PC-9 (cell line): ENCODE measurements at regions not wholly inside any gene's neighbourhood (a gene's known extent, or its start where the extent isn't known, plus 50 kb on each side); places are given as distances from the start of the nearest gene placed in this dataset.

ENCODE experiments used
- BruUV-seq: library from RNA; stranded (reverse); fragments of 400-500 nt; replicated peaks from 2 replicates; lab custom pipeline; 2021; lab: Mats Ljungman, UMichigan
- CTCF ChIA-PET: fragments of 300-600 bp; sonication (Branson Sonifier 250); formaldehyde crosslinking; loops from one replicate; lab custom pipeline; 2022; ENCODE audit warnings: antibody characterized with exemption; lab: Charles Lee
- POLR2A ChIA-PET: fragments of 300-600 bp; sonication (Branson Sonifier 250); formaldehyde crosslinking; loops from one replicate; lab custom pipeline; 2022; ENCODE audit warnings: antibody characterized with exemption; ENCODE audit not compliant: unreplicated experiment; lab: Charles Lee
- DNase-seq, 2 experiments: peaks; one replicate each; pipeline versions ENCODE4 v3.0.0 to v3.0.0-alpha.2; 2015 to 2022; ENCODE audit warnings: mixed read lengths in 1 of 2
- H2AFZ ChIP-seq: fragments of 200-600 bp; sonication (generic); 2 replicates; pipeline ENCODE4 v1.8.1; 2017; ENCODE audit warnings: antibody characterized with exemption
- H3F3A ChIP-seq: fragments of 200-600 bp; sonication (generic); 2 replicates; pipeline ENCODE4 v1.8.1; 2017; ENCODE audit warnings: antibody characterized with exemption, mild to moderate bottlenecking, low read depth; ENCODE audit not compliant: insufficient read depth
- H3K27ac ChIP-seq: fragments of 200-600 bp; sonication (generic); 2 replicates; pipeline ENCODE4 v1.6.1; 2016; ENCODE audit warnings: mixed run types
- H3K27me3 ChIP-seq: fragments of 200-600 bp; sonication (generic); 2 replicates; pipeline ENCODE4 v1.6.1; 2016; ENCODE audit warnings: low read depth, mixed run types; ENCODE audit not compliant: insufficient read depth
- H3K36me3 ChIP-seq: fragments of 200-600 bp; sonication (generic); 2 replicates; pipeline ENCODE4 v1.6.1; 2016; ENCODE audit warnings: low read depth, mixed run types
- H3K4me1 ChIP-seq: fragments of 200-600 bp; sonication (generic); replicated peaks from 2 replicates; pipeline ENCODE4 v1.6.1; 2016; ENCODE audit warnings: mixed run types; ENCODE audit not compliant: insufficient read depth
- H3K4me2 ChIP-seq: fragments of 200-600 bp; sonication (generic); 2 replicates; pipeline ENCODE4 v1.6.1; 2017; ENCODE audit warnings: mixed run types
- H3K4me3 ChIP-seq: fragments of 200-600 bp; sonication (generic); 2 replicates; pipeline ENCODE4 v1.6.1; 2016; ENCODE audit warnings: mixed run types
- H3K79me2 ChIP-seq: fragments of 200-600 bp; sonication (generic); 2 replicates; pipeline ENCODE4 v1.6.1; 2017; ENCODE audit warnings: low read depth, mixed run types
- H3K9me2 ChIP-seq: fragments of 200-600 bp; sonication (generic); 2 replicates; pipeline ENCODE4 v1.8.1; 2017; ENCODE audit warnings: mild to moderate bottlenecking; ENCODE audit not compliant: insufficient read depth
- H3K9me3 ChIP-seq: fragments of 200-600 bp; sonication (generic); 2 replicates; pipeline ENCODE4 v1.8.1; 2016; ENCODE audit warnings: low read depth; ENCODE audit not compliant: insufficient read depth
- H4K20me1 ChIP-seq: fragments of 200-600 bp; sonication (generic); 2 replicates; pipeline ENCODE4 v1.8.1; 2017; ENCODE audit not compliant: insufficient read depth
- EZH2 ChIP-seq: fragments of 200-600 bp; sonication (generic); IDR thresholded peaks from 2 replicates; pipeline ENCODE4 v1.8.0; 2017; ENCODE audit warnings: antibody characterized with exemption, low read depth
- intact Hi-C: fragments of 100-400 bp; cut with micrococcal nuclease; formaldehyde crosslinking; loops from one replicate; pipeline ENCODE4 v1.10.0; 2022; ENCODE audit not compliant: unreplicated experiment
- TF ChIP-seq, protein P1 (sequence below): fragments of 200-600 bp; sonication (generic); conservative IDR thresholded peaks from 2 replicates; pipeline ENCODE4 v1.6.1; 2017; ENCODE audit warnings: mixed run types, antibody characterized with exemption, mild to moderate bottlenecking, moderate library complexity

DNA sequence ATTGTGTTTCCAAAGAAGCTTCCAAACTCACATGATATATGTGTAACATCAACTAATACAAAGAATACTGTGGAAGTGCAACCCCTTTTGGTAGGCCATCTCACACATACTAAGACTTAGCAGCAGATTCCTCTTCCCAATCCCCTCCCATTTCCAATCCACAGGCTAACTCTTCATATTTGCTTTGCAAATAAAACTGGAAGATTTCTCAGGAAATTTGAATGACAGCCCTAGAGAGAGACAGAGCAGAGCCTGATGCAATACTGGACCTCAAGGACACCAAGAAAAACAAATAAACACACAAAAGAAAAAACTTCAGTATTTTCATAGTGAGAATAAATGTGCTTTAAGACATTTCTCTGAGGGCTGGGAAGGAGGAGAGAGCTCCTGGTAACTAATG lies 190.2 kb upstream of the BRINP3 start:
- Histone ChIP-seq H2AFZ (no peak overlapping the region), H3K4me2 (no peak overlapping the region), H3K9me3 (no peaks in the 10 kb centered on the region), H3K27ac (no peak overlapping the region), H3K9me2 (no peaks in the 10 kb centered on the region), H3K79me2 (no peaks in the 10 kb centered on the region), H4K20me1 (no peaks in the 10 kb centered on the region), H3K27me3 (no peaks in the 10 kb centered on the region), H3K4me1 (no peaks in the 10 kb centered on the region), H3F3A (no peaks in the 10 kb centered on the region), H3K36me3 (no peaks in the 10 kb centered on the region), H3K4me3 (no peak overlapping the region)
- ChIA-PET CTCF (no interaction called here), POLR2A (no interaction called here)
- DNase-seq: no peak
- intact Hi-C loops: no loop called here
- no TSS peak for BruUV-seq
- TF ChIP-seq, protein P1, sequence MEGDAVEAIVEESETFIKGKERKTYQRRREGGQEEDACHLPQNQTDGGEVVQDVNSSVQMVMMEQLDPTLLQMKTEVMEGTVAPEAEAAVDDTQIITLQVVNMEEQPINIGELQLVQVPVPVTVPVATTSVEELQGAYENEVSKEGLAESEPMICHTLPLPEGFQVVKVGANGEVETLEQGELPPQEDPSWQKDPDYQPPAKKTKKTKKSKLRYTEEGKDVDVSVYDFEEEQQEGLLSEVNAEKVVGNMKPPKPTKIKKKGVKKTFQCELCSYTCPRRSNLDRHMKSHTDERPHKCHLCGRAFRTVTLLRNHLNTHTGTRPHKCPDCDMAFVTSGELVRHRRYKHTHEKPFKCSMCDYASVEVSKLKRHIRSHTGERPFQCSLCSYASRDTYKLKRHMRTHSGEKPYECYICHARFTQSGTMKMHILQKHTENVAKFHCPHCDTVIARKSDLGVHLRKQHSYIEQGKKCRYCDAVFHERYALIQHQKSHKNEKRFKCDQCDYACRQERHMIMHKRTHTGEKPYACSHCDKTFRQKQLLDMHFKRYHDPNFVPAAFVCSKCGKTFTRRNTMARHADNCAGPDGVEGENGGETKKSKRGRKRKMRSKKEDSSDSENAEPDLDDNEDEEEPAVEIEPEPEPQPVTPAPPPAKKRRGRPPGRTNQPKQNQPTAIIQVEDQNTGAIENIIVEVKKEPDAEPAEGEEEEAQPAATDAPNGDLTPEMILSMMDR: no peak
- TF ChIP-seq EZH2: no peak

DNA sequence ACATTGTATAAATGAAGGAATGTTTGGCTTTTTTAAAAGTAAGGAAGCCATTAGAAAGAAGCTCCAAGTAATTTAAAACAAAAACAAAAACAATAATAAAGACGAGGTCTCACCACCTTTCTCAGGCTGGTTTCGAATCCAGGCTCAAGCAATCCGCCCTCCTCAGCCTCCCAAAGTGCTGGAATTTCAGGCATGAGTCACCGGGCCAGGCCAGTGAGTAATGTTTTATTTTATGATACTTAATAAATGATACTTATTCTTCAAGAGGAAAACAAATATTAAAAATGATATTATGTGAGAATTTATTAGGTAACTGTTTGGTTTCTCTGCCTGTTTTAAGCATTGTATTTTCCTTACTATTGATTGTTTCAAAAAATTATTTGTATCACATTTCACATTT lies 201.4 kb upstream of the BRINP3 start:
- intact Hi-C loops: no loop called here
- no peak for TF ChIP-seq EZH2
- TF ChIP-seq, protein P1: no peak
- POLR2A ChIA-PET: no interaction called here
- H3K79me2 ChIP-seq: no peaks in the 10 kb centered on the region
- H3K36me3 ChIP-seq: no peaks in the 10 kb centered on the region
- H3K27ac ChIP-seq: no peak overlapping the region
- H3K9me2 ChIP-seq: no peaks in the 10 kb centered on the region; the same call in 1 of the 2 replicates
- no peaks in the 10 kb centered on the region for H3K9me3 ChIP-seq
- no peak overlapping the region for H2AFZ ChIP-seq
- H3K4me3 ChIP-seq: no peak overlapping the region
- CTCF ChIA-PET: no interaction called here
- H4K20me1 ChIP-seq: no peaks in the 10 kb centered on the region
- DNase-seq: no peak
- no peak overlapping the region for H3K4me2 ChIP-seq
- H3K4me1 ChIP-seq: no peaks in the 10 kb centered on the region
- no TSS peak for BruUV-seq
- H3K27me3 ChIP-seq: no peaks in the 10 kb centered on the region
- H3F3A ChIP-seq: no peaks in the 10 kb centered on the region

DNA sequence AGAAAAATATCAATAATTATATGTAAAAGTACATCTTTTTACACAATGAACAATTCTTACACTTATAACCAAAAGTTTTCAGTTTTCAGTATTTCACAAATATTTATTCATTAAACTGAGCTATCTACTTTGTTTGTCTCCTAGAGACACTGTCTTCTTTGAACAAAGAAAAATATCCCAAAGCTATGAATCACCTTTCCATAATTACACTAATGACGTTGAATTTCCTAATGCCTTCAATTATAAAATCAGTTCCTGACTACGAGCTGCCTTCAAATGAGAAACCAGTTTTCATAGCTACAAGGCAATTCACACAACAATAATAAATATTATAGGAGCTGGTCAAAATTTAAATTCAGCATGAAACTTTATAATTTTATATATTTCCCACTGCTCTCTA lies 201.8 kb upstream of the BRINP3 start:
- no peak overlapping the region for H3K4me3 ChIP-seq
- intact Hi-C loops: no loop called here
- no peaks in the 10 kb centered on the region for H3K4me1 ChIP-seq
- H3K79me2 ChIP-seq: no peaks in the 10 kb centered on the region
- POLR2A ChIA-PET: no interaction called here
- no peaks in the 10 kb centered on the region; the same call in 1 of the 2 replicates for H3K9me2 ChIP-seq
- H3K27ac ChIP-seq: no peak overlapping the region
- no peaks in the 10 kb centered on the region for H3K27me3 ChIP-seq
- no peaks in the 10 kb centered on the region for H3K9me3 ChIP-seq
- BruUV-seq: no TSS peak
- no peak overlapping the region for H2AFZ ChIP-seq
- H3F3A ChIP-seq: no peaks in the 10 kb centered on the region
- H3K36me3 ChIP-seq: no peaks in the 10 kb centered on the region
- CTCF ChIA-PET: no interaction called here
- no peak for TF ChIP-seq EZH2
- TF ChIP-seq, protein P1: no peak
- H3K4me2 ChIP-seq: no peak overlapping the region
- no peak for DNase-seq
- no peaks in the 10 kb centered on the region for H4K20me1 ChIP-seq
